ENCODE measurements at regions not wholly inside any gene's neighbourhood (a gene's known extent, or its start where the extent isn't known, plus 50 kb on each side); places are given as distances from the start of the nearest gene placed in this dataset.

DNA sequence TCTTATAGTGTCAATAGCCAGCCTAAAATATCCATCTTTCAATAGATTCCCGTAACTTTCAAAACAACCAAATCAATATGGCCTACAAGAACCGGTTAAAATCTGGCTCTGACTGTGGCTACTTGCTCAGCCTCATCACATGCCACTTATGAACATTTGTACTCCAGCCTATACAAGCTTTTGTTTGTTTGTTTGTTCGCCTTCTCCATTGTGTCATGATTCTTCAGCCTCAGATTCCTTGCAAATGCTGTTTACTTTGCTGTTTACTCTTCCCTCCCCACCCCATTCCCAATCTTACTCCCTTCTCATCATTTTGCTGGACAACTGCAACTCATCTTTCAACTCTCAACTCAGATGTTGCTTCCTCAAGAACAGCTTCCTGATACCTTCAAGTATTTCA lies 161.2 kb downstream of the CAPZA3 start:
- Histone ChIP-seq H3K36me3 (ENCODE audit: insufficient read depth, low read length) (no peaks in the 10 kb centered on the region), H4K20me1 (ENCODE audit: insufficient read depth) (no peaks in the 10 kb centered on the region), H3K4me2 (ENCODE audit: low read length) (no peak overlapping the region), H2AFZ (ENCODE audit: low read depth, low read length) (no peak overlapping the region), H3K27ac (ENCODE audit: low read length) (no peak overlapping the region), H3K27me3 (ENCODE audit: insufficient read depth, low read depth, low read length) (no peaks in the 10 kb centered on the region), H3K9me2 (ENCODE audit: insufficient read depth, low read length) (no peaks in the 10 kb centered on the region), H3K9ac (ENCODE audit: low read length) (no peak overlapping the region), H3K9me3 (ENCODE audit: low read length) (peaks cover 2% of the 10 kb centered on the region), H3K79me2 (replicated peaks; ENCODE audit: insufficient read depth, low read length) (no peaks in the 10 kb centered on the region), H3F3A (ENCODE audit: insufficient read depth, low read length, poor library complexity, severe bottlenecking) (no peaks in the 10 kb centered on the region), H3K4me3 (ENCODE audit: low read length) (no peak overlapping the region)
- TF ChIP-seq EP300 (conservative IDR thresholded peaks at IDR 0.05; ENCODE audit: poor library complexity, severe bottlenecking) (no peak), MXI1 (conservative IDR thresholded peaks at IDR 0.05; ENCODE audit: poor library complexity, severe bottlenecking) (no peak), CTCF (IDR thresholded peaks at IDR 0.05; ENCODE audit: poor library complexity, severe bottlenecking) (no peak), TAF1 (IDR thresholded peaks at IDR 0.05; ENCODE audit: low read depth) (no peak), REST (IDR thresholded peaks at IDR 0.05; ENCODE audit: borderline replicate concordance) (no peak)

DNA sequence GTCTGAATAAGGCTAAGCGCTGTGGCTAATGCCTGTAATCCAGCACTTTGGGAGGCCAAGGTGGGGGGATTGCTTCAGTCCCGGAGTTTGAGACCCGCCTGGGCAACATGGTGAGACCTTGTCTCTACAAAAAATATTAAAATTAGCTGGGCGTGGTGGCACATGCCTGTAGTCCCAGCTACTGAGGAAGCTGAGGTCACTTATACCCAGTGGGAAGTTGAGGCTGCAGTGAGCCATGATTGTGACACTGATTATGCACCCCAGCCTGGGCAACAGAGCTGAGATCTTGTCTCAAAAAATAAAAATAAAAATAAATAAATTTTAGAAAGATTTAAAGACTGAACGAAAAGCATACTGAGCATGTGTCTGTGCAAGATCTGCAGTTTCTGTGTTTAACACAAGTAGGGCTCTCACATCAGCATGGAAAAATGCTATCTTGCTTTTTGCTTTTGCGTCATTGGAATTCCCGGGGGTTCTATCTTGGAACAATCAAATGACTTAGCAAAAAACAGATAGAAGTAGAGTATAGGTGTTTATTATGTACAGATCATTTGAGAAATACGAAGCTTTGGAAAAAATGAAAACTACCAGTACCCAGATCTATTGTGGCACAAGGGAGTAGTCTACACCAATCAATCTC lies 161.9 kb downstream of the CAPZA3 start:
- no peak overlapping the region for H3K4me3 ChIP-seq (ENCODE audit: low read length)
- peaks cover 2% of the 10 kb centered on the region for H3K9me3 ChIP-seq (ENCODE audit: low read length)
- no peaks in the 10 kb centered on the region for H4K20me1 ChIP-seq (ENCODE audit: insufficient read depth)
- H3K79me2 ChIP-seq (replicated peaks; ENCODE audit: insufficient read depth, low read length) = no peaks in the 10 kb centered on the region
- no peak overlapping the region for H2AFZ ChIP-seq (ENCODE audit: low read depth, low read length)
- TF ChIP-seq POLR2AphosphoS5 (IDR thresholded peaks at IDR 0.05) (no peak), MXI1 (conservative IDR thresholded peaks at IDR 0.05; ENCODE audit: poor library complexity, severe bottlenecking) (no peak), CTCF (IDR thresholded peaks at IDR 0.05; ENCODE audit: poor library complexity, severe bottlenecking) (no peak), REST (IDR thresholded peaks at IDR 0.05; ENCODE audit: borderline replicate concordance) (no peak), SMC3 (conservative IDR thresholded peaks at IDR 0.05; ENCODE audit: poor library complexity) (no peak), TAF1 (IDR thresholded peaks at IDR 0.05; ENCODE audit: low read depth) (no peak), EP300 (conservative IDR thresholded peaks at IDR 0.05; ENCODE audit: poor library complexity, severe bottlenecking) (no peak), RAD21 (conservative IDR thresholded peaks at IDR 0.05) (no peak), EZH2 (IDR thresholded peaks at IDR 0.05; ENCODE audit: borderline replicate concordance, insufficient read depth, low read length, poor library complexity, severe bottlenecking) (no peak)
- H3K4me2 ChIP-seq (ENCODE audit: low read length) = no peak overlapping the region
- H3K27ac ChIP-seq (ENCODE audit: low read length) = no peak overlapping the region
- H3K27me3 ChIP-seq (ENCODE audit: insufficient read depth, low read depth, low read length) = no peaks in the 10 kb centered on the region
- H3K9ac ChIP-seq (ENCODE audit: low read length) = no peak overlapping the region
- no peaks in the 10 kb centered on the region for H3K36me3 ChIP-seq (ENCODE audit: insufficient read depth, low read length)
- H3F3A ChIP-seq (ENCODE audit: insufficient read depth, low read length, poor library complexity, severe bottlenecking) = no peaks in the 10 kb centered on the region
- H3K9me2 ChIP-seq (ENCODE audit: insufficient read depth, low read length) = no peaks in the 10 kb centered on the region
